NB4 (cell line): ENCODE measurements at regions not wholly inside any gene's neighbourhood (a gene's known extent, or its start where the extent isn't known, plus 50 kb on each side); places are given as distances from the start of the nearest gene placed in this dataset.

Source experiments
- MYC ChIP-seq: IDR thresholded peaks from 2 replicates; pipeline ENCODE4 v1.6.1; 2011; ENCODE audit warnings: low read depth, low read length
- POLR2A ChIP-seq: IDR thresholded peaks from 2 replicates; pipeline ENCODE4 v1.6.1; 2011; ENCODE audit warnings: mild to moderate bottlenecking; ENCODE audit not compliant: insufficient read length; ENCODE audit errors: extremely low read depth
- TF ChIP-seq, protein P1 (sequence below): IDR thresholded peaks from one replicate; pipeline ENCODE4 v1.5.1; 2012; ENCODE audit warnings: low read depth, low read length

DNA sequence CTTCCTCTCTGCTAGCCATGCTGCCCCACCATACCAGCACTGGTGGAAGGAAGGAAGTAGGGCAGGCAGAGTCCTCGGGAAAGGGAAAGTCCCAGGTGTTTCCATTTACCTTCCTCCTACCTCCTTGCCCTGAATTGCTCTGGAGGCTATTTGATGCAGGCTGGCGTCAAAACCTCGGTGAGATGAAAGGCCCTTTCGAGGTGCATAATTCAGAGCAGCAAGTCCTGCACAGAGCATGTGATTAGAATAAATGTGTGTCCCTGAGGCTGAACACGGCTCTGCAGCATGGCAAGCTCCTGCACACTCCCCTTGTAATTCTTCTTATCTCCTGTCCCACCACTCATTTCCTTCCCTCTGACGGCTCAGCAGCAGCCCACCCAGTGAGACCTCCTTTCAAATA is 98.7 kb upstream of the LRFN2 start:
- TF ChIP-seq, protein P1, sequence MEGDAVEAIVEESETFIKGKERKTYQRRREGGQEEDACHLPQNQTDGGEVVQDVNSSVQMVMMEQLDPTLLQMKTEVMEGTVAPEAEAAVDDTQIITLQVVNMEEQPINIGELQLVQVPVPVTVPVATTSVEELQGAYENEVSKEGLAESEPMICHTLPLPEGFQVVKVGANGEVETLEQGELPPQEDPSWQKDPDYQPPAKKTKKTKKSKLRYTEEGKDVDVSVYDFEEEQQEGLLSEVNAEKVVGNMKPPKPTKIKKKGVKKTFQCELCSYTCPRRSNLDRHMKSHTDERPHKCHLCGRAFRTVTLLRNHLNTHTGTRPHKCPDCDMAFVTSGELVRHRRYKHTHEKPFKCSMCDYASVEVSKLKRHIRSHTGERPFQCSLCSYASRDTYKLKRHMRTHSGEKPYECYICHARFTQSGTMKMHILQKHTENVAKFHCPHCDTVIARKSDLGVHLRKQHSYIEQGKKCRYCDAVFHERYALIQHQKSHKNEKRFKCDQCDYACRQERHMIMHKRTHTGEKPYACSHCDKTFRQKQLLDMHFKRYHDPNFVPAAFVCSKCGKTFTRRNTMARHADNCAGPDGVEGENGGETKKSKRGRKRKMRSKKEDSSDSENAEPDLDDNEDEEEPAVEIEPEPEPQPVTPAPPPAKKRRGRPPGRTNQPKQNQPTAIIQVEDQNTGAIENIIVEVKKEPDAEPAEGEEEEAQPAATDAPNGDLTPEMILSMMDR, result no peak
- TF ChIP-seq POLR2A (no peak), MYC (no peak)
